ENCODE measurements at regions not wholly inside any gene's neighbourhood (a gene's known extent, or its start where the extent isn't known, plus 50 kb on each side); places are given as distances from the start of the nearest gene placed in this dataset.

- TF ChIP-seq POLR2AphosphoS5 (IDR thresholded peaks at IDR 0.05; ENCODE audit: low read depth, low read length): no peak
- TF ChIP-seq POLR2A (IDR thresholded peaks at IDR 0.05; ENCODE audit: low read depth, low read length): no peak
- no peak for TF ChIP-seq TAF1 (IDR thresholded peaks at IDR 0.05; ENCODE audit: borderline replicate concordance, low read depth, low read length)
These were observed 747.8 kb downstream of the EFNB2 start for GRCh38 chr13:105787632-105788031.

Data from GM12892 (cell line).